ENCODE measurements at regions not wholly inside any gene's neighbourhood (a gene's known extent, or its start where the extent isn't known, plus 50 kb on each side); places are given as distances from the start of the nearest gene placed in this dataset.

- no peak for DNase-seq (ENCODE audit: low read depth)
- H3K4me3 ChIP-seq (ENCODE audit: low read length): no peak overlapping the region
- no peak for TF ChIP-seq CTCF (conservative IDR thresholded peaks at IDR 0.05; ENCODE audit: low read depth, low read length)
These were observed 73.5 kb downstream of the FOXL1 start for GRCh38 chr16:86651823-86652222.

- TF ChIP-seq CTCF (conservative IDR thresholded peaks at IDR 0.05; ENCODE audit: low read depth, low read length): no peak
- DNase-seq (ENCODE audit: low read depth): no peak
- no peak overlapping the region for H3K4me3 ChIP-seq (ENCODE audit: low read length)
These were observed 75.1 kb downstream of the FOXL1 start for GRCh38 chr16:86653285-86654006.

GRCh38 chr16:86657972-86658371 lies 79.6 kb downstream of the FOXL1 start:
- H3K4me3 ChIP-seq (ENCODE audit: low read length): no peak overlapping the region
- no peak for TF ChIP-seq CTCF (conservative IDR thresholded peaks at IDR 0.05; ENCODE audit: low read depth, low read length)
- DNase-seq (ENCODE audit: low read depth): no peak

GRCh38 chr16:86660623-86661022 lies 82.3 kb downstream of the FOXL1 start:
- no peak for TF ChIP-seq CTCF (conservative IDR thresholded peaks at IDR 0.05; ENCODE audit: low read depth, low read length)
- H3K4me3 ChIP-seq (ENCODE audit: low read length): no peak overlapping the region
- DNase-seq (ENCODE audit: low read depth): no peak

GRCh38 chr16:86661706-86662105 lies 83.4 kb downstream of the FOXL1 start:
- H3K4me3 ChIP-seq (ENCODE audit: low read length): no peak overlapping the region
- no peak for TF ChIP-seq CTCF (conservative IDR thresholded peaks at IDR 0.05; ENCODE audit: low read depth, low read length)

GRCh38 chr16:86662195-86662594 lies 83.8 kb downstream of the FOXL1 start:
- H3K4me3 ChIP-seq (ENCODE audit: low read length): no peak overlapping the region
- no peak for DNase-seq (ENCODE audit: low read depth)
- no peak for TF ChIP-seq CTCF (conservative IDR thresholded peaks at IDR 0.05; ENCODE audit: low read depth, low read length)

More at GRCh38 chr16:86661706-86662105, 83.4 kb downstream of the FOXL1 start:
- DNase-seq (ENCODE audit: low read depth): no peak

- no peak for DNase-seq (ENCODE audit: low read depth)
- no peak overlapping the region for H3K4me3 ChIP-seq (ENCODE audit: low read length)
- TF ChIP-seq CTCF (conservative IDR thresholded peaks at IDR 0.05; ENCODE audit: low read depth, low read length): no peak
These were observed 84.4 kb downstream of the FOXL1 start for GRCh38 chr16:86662740-86663139.
